ENCODE measurements at regions not wholly inside any gene's neighbourhood (a gene's known extent, or its start where the extent isn't known, plus 50 kb on each side); places are given as distances from the start of the nearest gene placed in this dataset.
A peak's percentile ranks its signal among the peaks of the same experiment; 100 is the strongest.

DNA sequence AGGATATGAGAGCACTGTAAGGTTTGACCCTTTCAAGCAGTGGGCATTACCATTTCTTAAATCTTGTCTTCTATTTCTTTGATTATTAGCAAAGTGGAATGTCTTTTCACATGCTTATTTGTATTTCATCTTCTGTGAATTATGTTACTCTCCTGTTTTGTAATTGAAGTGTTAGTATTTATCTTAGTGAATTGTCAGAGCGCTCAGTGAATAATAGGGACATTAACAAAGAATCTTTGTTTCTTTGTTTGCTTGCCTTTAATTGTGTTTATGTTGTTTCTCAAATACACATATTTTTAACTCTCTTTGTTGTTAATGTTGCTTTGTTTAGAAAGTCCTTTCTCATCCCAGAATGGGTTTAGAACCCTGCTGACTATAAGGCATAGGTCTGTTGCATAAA lies 259.3 kb downstream of the RRAGC start:
- intact Hi-C loops (cut with DNase I): no loop called here
- DNase-seq (ENCODE audit: extremely low spot score in 2 of 2): no peak
- Histone ChIP-seq H3K9me3 (no peaks in the 10 kb centered on the region), H3K27me3 (no peaks in the 10 kb centered on the region), H3K27ac (no peak overlapping the region), H3K4me1 (no peaks in the 10 kb centered on the region), H3K36me3 (no peaks in the 10 kb centered on the region), H3K4me3 (no peak overlapping the region)
- TF ChIP-seq POLR2AphosphoS5 (IDR thresholded peaks at IDR 0.05; ENCODE audit: insufficient read depth in 1 of 2, low read depth in 1 of 2) (no peak), POLR2A (IDR thresholded peaks at IDR 0.05) (no peak)
- TF ChIP-seq, protein P1, sequence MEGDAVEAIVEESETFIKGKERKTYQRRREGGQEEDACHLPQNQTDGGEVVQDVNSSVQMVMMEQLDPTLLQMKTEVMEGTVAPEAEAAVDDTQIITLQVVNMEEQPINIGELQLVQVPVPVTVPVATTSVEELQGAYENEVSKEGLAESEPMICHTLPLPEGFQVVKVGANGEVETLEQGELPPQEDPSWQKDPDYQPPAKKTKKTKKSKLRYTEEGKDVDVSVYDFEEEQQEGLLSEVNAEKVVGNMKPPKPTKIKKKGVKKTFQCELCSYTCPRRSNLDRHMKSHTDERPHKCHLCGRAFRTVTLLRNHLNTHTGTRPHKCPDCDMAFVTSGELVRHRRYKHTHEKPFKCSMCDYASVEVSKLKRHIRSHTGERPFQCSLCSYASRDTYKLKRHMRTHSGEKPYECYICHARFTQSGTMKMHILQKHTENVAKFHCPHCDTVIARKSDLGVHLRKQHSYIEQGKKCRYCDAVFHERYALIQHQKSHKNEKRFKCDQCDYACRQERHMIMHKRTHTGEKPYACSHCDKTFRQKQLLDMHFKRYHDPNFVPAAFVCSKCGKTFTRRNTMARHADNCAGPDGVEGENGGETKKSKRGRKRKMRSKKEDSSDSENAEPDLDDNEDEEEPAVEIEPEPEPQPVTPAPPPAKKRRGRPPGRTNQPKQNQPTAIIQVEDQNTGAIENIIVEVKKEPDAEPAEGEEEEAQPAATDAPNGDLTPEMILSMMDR (IDR thresholded peaks at IDR 0.05): no peak

DNA sequence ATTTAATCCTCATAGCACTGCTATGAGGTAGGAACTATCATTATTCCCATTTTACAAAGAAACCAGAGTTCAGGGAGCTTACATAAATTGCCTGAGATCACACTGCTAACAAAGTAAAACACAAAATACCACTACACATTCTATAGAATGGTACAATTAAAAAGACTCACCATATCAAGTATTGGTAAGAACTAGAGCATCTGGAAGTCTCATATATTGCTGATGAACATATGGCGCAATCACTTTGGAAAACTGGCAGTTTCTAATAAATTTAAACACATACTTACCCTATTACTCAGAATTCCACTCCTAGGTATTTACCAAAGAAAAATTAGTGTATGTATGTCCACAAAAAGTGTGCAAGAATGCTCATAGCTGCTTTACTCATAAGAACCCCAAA lies 261.5 kb downstream of the RRAGC start:
- intact Hi-C loops (cut with DNase I): no loop called here

DNA sequence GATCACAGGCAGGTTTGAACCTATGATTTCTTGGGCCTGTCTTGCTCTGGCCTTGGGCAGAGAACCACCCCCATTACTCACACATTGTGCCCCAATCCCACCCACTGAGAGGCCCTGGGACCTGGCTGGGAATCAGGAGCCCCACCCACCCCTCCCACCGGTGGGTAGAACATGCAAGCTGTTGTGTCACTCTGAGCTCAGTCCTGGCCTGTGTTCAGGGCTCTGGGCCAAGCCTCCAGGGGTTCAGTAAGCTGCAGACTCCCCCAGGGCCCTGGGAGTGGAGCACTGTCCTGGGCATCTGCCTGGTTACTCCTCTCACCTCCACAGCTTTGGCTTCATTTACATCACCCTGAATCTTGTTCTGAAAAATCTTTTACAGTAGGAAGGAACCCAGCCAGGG lies 270.5 kb downstream of the RRAGC start:
- no peak for TF ChIP-seq POLR2AphosphoS5 (IDR thresholded peaks at IDR 0.05; ENCODE audit: insufficient read depth in 1 of 2, low read depth in 1 of 2)
- TF ChIP-seq POLR2A (IDR thresholded peaks at IDR 0.05): no peak
- TF ChIP-seq, protein P1 (IDR thresholded peaks at IDR 0.05): no peak
- Histone ChIP-seq H3K4me3 (no peak overlapping the region), H3K4me1 (no peaks in the 10 kb centered on the region), H3K27ac (no peak overlapping the region), H3K27me3 (no peaks in the 10 kb centered on the region), H3K9me3 (no peaks in the 10 kb centered on the region), H3K36me3 (no peaks in the 10 kb centered on the region)
- peak in 1 of 2 donors; percentile 70 for DNase-seq (ENCODE audit: extremely low spot score in 2 of 2)
- intact Hi-C loops (cut with DNase I): no loop called here

More for the DNA sequence above, 261.5 kb downstream of the RRAGC start:
- no peaks in the 10 kb centered on the region for H3K27me3 ChIP-seq
- H3K27ac ChIP-seq: no peak overlapping the region
- H3K4me3 ChIP-seq: no peak overlapping the region
- no peaks in the 10 kb centered on the region for H3K4me1 ChIP-seq
- TF ChIP-seq, protein P1 (IDR thresholded peaks at IDR 0.05): no peak
- TF ChIP-seq POLR2A (IDR thresholded peaks at IDR 0.05): no peak
- TF ChIP-seq POLR2AphosphoS5 (IDR thresholded peaks at IDR 0.05; ENCODE audit: insufficient read depth in 1 of 2, low read depth in 1 of 2): no peak
- H3K36me3 ChIP-seq: no peaks in the 10 kb centered on the region
- no peak for DNase-seq (ENCODE audit: extremely low spot score in 2 of 2)
- no peaks in the 10 kb centered on the region for H3K9me3 ChIP-seq

DNA sequence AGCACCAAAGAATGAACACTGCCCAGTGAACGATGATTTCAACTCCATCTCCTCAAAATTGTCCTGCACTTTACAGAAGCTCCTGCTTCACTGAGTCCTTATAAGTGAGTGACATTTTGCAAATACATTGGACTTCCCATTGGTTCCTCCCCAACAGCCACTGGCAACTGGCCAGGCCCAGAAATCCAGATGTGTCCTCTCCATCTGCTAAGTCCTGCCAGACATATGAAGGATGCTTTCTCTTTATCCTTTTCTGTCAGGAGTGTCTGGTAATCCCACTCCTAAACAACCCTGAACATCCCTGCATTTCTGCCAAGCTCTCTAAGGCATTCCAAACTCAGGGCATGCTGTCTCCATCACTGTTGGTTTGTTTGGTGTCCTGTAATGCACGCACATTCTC lies 271.8 kb downstream of the RRAGC start:
- Histone ChIP-seq H3K4me1 (no peaks in the 10 kb centered on the region), H3K36me3 (no peaks in the 10 kb centered on the region), H3K9me3 (no peaks in the 10 kb centered on the region), H3K27me3 (no peaks in the 10 kb centered on the region), H3K4me3 (no peak overlapping the region), H3K27ac (no peak overlapping the region)
- no peak for DNase-seq (ENCODE audit: extremely low spot score in 2 of 2)
- TF ChIP-seq POLR2A (IDR thresholded peaks at IDR 0.05) (no peak), POLR2AphosphoS5 (IDR thresholded peaks at IDR 0.05; ENCODE audit: insufficient read depth in 1 of 2, low read depth in 1 of 2) (no peak)
- TF ChIP-seq, protein P1 (IDR thresholded peaks at IDR 0.05): no peak
- intact Hi-C loops (cut with DNase I): no loop called here

DNA sequence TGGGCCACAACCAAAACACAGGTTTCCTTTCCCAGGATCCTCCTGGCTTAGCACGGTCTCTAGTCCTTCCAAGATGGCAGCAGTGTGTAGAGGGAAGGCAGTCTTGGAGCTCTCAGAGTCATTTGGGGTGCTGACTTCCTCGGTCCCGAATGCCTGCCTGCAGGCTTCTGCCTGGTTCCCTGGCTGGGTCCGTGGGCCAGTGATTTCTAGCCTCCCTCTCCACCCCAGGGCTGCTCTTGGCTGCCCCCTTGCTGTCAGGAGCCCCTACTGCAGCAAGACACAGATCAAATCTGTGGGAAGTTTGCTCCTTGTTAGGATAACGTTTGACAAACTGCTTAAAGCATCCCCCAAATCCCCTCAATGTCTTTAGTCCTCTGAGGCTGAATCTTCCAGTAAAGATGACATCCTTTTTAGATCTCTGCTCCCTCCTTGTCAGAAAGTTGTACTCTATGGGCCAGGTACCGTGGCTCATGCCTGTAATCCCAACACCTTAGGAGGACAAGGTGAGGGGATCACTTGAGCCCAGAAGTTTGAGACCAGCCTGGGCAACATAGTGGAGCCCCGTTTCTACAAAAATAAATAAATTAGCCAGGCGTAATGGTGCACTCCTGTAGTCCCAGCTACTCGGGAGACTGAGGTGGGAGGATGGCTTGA lies 272.5 kb downstream of the RRAGC start:
- Histone ChIP-seq H3K27ac (no peak overlapping the region), H3K36me3 (no peaks in the 10 kb centered on the region), H3K9me3 (no peaks in the 10 kb centered on the region), H3K4me1 (no peaks in the 10 kb centered on the region), H3K4me3 (no peak overlapping the region), H3K27me3 (no peaks in the 10 kb centered on the region)
- intact Hi-C loops (cut with DNase I): no loop called here
- TF ChIP-seq, protein P1 (IDR thresholded peaks at IDR 0.05): peak in 2 of 3 experiments; percentile 17 to 36
- no peak for TF ChIP-seq POLR2A (IDR thresholded peaks at IDR 0.05)
- TF ChIP-seq POLR2AphosphoS5 (IDR thresholded peaks at IDR 0.05; ENCODE audit: insufficient read depth in 1 of 2, low read depth in 1 of 2): no peak
- no peak for DNase-seq (ENCODE audit: extremely low spot score in 2 of 2)

All from vagina (tissue), 2 donors.